Muscle of arm (tissue), 1 donor: ENCODE measurements at regions not wholly inside any gene's neighbourhood (a gene's known extent, or its start where the extent isn't known, plus 50 kb on each side); places are given as distances from the start of the nearest gene placed in this dataset.
"Not testable (repeated sequence)": the region's sequence is repeated elsewhere in the genome, so short reads cannot be mapped to it uniquely, and the experiment has no call there.

Experiments
- DNase-seq: peaks from one replicate; pipeline ENCODE4 v3.0.0-alpha.2; 2013

GRCh38 chr3:66552846-66553245 lies 52.0 kb upstream of the LRIG1 start:
- DNase-seq: no peak

DNA sequence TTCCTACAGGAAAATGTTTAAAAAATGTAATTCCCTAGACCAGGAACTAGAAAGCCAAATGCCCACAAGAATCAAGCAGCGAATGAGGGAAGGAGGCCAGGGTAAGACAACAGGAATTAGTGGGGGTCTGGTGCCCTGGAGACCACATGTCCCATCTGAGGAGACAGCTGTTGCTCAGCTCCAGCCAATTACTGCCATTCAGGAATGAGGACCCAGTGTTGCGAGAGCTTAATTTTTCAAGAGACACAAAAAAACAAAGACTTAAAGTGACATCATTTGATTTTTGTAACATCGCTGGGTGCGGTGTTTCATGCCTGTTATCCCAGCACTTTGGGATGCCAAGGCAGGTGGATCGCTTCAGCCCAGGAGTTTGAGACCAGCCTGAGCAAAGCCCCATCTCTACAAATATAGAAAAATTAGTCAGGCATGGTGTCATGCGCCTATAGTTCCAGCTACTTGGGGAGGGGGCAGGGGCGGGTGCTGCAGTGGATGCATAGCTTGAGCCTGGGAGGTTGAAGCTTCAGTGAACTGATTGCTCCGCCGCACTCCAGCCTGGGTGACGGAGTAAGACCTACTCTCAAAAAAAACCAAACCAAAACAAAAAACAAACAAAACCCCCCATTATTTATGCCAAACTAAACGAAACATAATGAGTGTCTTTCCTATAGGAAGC lies 52.8 kb upstream of the LRIG1 start:
- DNase-seq: no peak

DNA sequence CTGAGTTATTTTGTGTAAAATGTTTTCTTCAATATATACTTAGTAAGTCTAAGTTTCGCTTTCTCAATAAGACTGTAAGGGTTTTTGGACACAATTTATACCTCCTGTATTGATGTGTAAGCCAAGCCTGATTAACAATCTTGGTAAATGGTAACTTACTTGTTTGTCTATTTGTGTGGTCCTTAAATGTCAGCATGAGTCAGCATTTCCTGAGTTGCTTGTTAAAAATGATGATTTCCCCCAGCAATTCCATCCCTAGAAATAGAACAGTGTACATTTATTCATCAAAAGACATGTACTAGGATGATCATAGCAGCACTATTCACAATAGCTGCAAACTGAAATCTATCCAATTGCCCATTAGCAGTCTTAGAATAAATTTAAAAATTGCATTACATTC lies 53.4 kb upstream of the LRIG1 start:
- DNase-seq: no peak

DNA sequence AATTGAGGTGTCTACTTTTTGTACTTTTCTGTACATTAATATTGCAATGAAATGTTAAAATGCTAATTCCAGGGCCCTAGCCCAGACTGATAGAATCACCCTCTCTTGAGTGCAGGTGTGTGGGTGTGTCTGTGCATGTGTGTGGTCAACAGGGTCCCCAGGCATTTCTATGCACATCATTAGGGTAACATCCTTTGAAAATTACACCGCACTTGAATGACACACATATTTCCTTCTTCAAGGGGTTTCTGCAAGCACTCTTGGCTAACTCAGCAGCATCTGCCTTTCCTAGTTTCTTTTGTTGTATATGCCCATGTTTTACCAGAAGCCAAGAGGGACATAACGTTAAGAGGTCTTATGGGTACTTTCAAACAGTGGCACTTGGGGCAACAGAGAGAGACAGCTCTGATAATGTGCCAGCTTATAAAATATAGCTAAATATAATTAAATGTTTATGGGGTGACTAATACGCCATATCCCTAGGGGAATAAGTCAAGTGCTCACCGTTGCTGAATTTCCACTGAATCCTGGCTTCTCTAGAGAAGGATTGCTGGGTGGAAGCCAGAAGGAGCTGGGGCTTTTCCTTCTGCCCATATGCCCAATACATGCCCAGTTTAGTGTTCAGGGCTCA lies 54.5 kb upstream of the LRIG1 start:
- DNase-seq: no peak

GRCh38 chr3:66557170-66557569 lies 56.3 kb upstream of the LRIG1 start:
- no peak for DNase-seq

- DNase-seq: not testable (repeated sequence)
These were observed 59.1 kb upstream of the LRIG1 start for GRCh38 chr3:66559924-66560323.

DNA sequence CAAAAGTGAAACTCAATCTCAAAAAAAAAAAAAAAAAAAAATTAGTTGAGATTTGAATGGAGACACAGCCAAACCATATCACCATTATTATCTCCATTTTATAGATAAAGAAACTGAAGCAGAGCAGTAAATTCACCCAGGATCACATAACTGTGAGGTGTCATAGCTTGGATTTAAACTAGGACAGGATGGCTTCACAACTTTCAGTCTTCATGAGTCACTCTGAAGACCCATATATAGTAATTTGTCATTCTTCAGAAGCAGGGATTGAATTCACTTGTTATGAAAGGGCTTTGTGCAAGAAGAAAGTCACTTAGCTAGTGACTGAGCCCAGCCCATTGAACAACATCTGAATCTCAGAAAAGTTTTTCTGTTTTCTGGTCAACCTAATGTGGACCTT lies 60.5 kb upstream of the LRIG1 start:
- no peak for DNase-seq

DNA sequence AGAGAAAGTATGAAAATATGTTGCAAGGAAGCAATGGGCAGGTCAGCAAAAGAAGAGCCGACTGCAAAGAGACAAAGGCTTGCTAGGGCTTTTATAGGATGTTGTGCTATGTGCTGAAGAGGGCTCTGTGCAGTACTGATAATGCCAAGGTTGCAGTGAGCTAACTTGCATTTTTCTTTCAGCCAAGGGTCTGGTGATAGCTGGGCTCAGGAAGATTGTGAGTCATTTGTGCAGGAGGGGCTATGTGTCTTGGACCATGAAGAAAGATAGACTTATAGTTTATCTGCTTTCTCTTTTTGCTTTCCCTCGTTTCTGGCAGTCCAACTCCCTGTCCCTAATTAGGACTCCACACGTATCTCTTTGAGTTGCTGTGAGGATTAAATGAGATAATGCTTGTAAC lies 64.5 kb upstream of the LRIG1 start:
- DNase-seq: no peak

DNA sequence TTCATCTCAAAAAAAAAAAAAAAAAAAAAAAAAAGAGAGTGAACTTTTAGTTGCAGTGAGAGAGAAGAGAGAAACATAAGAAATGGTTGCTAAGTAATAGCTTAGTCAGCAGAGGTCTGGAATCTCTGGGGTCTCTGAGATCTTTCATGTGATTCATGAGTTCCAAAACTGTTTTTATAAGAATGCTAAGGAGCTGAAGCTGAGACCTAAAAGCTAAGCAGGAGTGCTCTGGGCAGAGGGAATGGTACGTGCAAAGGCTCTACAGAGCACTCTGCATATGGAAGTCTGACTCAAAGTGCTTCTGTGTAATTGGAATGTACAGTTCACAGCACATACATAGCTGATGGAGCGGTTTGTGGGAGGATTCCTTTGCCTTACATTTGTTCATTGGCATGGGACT lies 66.3 kb upstream of the LRIG1 start:
- no peak for DNase-seq

GRCh38 chr3:66572090-66572675 lies 71.4 kb upstream of the LRIG1 start:
- peak; percentile 70 for DNase-seq

GRCh38 chr3:66572938-66573710 lies 72.3 kb upstream of the LRIG1 start:
- no peak for DNase-seq

DNA sequence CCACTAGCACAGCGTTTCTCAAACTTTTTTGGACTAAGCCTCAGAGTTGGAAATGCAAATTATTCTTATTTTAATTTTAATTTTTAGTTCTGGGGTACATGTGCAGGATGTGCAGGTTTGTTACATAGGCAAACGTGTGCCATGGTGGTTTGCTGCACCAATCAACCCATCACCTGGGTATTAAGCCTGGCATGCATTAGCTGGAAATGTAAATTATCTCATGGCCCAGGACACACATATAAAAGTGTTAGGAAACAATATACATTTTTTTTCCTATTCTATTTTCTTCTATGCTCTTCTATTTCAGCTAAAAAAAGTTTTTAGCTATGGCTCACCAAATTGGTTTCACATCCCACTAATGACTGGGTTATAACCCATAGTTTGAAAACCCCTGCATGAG lies 73.3 kb upstream of the LRIG1 start:
- no peak for DNase-seq

- DNase-seq: no peak
These were observed 76.8 kb upstream of the LRIG1 start for GRCh38 chr3:66577426-66578203.

GRCh38 chr3:66581256-66581655 lies 80.4 kb upstream of the LRIG1 start:
- DNase-seq: no peak

GRCh38 chr3:66582721-66583423 lies 82.0 kb upstream of the LRIG1 start:
- DNase-seq: no peak

DNA sequence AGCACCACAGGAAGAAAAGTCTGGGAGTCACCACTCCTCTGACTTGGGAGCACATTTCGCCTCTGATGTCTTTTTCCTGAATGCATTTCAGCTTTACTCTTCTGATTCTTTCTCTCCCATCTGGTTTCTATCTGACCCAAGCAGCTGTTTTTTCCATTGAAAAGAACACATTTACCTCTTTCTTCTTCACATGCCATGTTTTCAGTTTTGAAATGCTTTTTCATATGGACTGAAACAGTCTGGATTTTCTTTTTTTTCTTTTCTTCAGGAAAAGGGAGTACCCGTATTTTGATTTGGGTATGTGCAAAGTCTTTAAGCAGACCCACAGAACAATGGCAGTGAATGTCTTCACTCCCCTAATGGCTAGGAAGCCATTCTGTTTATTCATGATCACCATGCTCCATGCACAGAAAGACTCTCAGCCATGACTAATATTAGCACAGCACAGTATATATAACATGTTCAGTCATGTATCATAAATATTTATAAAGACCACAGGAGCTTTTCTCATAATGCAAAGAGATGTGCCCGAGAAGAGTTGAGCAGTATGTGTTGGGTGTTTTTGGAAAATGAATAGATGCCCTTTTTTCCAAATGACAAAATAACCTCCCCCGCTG lies 82.7 kb upstream of the LRIG1 start:
- DNase-seq: peak; percentile 67

DNA sequence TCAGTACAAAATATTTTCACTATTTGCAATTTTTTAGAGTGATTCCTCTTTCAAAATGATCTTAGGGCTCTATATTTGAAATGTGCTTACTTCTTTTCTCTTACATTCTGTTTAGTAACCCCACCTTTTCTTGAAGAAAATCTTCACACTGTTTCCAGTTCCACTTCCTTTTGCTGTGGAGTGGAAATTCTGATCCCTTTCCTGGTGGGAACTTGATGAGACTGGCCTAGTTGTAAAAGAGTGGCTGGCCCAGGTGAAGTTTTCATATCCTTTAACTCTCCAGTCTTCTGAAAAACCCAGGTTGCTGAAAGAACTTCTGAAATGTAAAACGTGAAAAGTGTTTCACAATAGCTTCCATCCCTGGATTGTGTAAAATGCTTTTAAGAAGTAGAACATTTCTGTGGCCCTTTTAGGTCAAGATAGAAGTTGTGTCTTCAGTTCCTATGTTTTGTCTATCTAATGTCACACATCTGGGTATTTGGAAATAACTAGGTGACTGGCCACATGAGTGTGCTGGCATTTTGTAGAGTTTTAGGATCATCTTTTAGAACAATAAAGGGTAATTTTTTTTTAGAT lies 84.8 kb upstream of the LRIG1 start:
- DNase-seq: no peak

- no peak for DNase-seq
These were observed 86.0 kb upstream of the LRIG1 start for GRCh38 chr3:66586853-66587252.

- DNase-seq: no peak
These were observed 87.6 kb upstream of the LRIG1 start for GRCh38 chr3:66588340-66588847.
